Midbrain (tissue), 1 donor: ENCODE measurements at regions not wholly inside any gene's neighbourhood (a gene's known extent, or its start where the extent isn't known, plus 50 kb on each side); places are given as distances from the start of the nearest gene placed in this dataset.

Source experiments
- DNase-seq: peaks from one replicate; lab custom pipeline; 2025; lab: John Stamatoyannopoulos, UW

GRCh38 chr11:22491555-22492225, 133.9 kb downstream of the FANCF start:
- no peak for DNase-seq

DNA sequence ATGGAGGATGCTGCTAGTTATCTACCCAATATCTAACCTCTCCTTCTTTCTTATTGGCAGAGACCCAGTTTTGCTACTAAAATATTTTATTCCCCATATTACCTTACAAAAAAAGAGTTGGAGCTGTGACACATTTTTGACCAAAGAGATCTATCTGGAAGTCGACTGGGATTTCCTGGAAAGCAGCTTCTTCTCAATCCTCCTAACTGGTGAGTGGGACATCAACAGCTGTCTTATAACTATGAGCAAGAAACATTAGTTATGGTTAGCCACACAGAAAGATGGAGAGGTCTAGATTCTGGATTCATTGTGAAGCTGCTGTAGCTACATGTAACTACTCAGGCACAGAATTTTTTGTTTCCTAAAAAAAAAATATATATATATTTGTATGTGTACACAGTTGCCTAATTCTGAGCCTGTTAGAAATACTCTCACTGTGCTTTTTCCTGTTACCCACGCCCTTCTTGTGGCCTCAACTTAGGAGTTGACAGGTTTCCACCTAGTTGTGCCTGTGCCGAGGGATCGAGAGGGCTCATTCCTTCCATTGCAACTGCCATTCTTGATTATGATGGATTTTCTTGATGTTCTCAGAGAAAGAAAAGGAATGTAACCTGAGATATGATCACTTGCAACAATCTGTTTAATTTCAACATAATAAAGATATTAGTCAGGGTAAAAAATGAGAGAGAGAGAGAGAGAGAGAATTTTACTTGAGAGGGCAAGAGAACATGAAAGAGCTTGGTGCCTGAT, 142.0 kb downstream of the SLC17A6 start:
- DNase-seq, result no peak

GRCh38 chr11:22479208-22479607, 141.0 kb downstream of the SLC17A6 start:
- DNase-seq, result no peak

DNA sequence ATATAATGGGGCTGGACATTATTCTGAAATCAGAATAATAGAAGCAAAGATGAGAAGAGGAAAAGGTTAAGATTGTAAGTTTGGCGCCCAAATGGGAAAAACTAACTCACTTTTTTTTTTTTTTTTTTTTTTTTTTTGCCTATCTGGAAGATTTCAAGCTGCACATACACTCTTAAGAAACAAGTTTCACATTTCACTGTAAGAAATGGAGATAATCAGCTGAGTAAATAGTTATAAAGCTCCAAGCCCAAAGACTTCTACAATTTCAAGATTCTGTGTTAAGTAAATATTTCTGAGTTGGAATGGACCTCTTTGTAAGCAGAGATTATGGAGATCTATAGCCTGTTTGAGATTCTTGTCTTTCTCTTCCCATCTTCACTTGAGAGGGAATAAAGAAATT, 140.0 kb downstream of the SLC17A6 start:
- DNase-seq, result no peak

DNA sequence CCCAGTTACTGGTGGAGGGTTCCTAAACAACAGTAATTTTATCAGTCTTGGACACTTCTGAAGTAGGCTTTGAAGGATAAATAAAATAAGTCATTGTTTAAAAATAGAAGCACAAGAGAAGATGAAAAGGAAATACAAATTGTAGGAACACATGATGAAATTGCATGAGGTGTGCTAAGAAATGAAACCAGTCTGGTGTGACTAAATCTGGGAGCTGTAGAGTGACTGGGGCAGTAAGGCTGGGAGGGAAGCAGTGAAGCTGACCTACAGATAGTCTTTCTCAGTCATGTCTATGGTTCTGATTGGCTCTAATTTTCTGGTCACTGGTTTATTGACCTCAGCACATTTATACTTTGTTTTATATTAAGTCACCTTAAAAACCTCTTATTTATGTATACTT, 139.1 kb downstream of the SLC17A6 start:
- no peak for DNase-seq

DNA sequence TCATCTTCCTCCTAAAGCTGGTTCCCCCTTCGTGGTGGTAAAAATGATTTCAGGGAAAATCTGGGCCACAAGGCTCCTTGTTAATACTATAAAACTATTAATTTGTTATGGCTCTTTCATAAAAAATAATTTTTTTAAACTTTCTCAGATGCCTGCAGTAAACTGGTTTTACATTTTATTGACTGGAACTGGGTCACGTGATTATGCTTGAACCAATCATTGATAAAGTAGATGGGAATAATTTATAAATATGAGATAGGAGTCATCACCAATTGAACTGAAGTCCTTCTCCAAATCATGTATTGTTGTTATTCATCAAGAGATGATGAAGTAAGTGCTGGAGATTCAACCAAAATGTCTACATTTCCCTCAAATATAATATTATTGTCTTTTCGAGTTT, 138.4 kb downstream of the SLC17A6 start:
- DNase-seq, result no peak

- no peak for DNase-seq
Observed at GRCh38 chr11:22474616-22475015, 136.4 kb downstream of the SLC17A6 start.

GRCh38 chr11:22473586-22473985, 135.4 kb downstream of the SLC17A6 start:
- DNase-seq, result no peak

GRCh38 chr11:22472306-22472705, 134.1 kb downstream of the SLC17A6 start:
- no peak for DNase-seq

DNA sequence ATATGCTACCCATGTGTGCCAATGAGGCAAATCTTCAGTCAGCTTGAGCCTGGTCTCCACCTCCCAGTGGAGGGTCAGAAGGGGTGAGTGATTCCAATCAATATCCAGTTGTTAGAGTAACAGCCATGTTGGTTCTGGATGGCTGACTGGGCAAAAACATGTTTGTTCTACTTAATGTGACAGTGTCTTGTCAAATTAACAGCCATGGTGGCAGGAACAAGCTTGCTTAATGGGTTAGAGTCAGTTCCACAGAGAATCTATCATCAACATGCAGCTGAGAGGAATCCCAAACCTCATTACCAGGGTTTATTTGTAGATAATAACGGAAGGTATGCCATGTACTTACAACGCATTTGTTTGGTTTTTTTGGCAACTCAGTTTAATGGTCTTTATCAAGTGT, 133.2 kb downstream of the SLC17A6 start:
- DNase-seq, result no peak

DNA sequence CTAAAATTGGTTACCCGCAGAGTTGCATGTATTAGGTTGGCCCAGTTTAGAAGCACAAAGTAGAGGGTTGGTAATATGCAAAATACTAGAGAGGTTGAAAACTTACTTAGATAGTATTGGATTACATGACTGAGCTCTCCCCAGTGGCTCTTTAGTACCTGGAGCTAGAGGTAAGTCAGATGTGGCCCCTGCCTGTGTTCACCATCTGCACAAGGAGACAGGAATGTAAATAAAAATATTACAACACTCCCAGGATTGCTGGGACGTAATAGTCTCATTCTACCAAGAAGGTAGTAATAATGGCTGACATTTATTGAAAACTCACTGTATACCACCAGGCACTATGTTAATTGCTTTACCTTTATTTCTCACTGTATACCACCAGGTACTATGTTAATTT, 129.6 kb downstream of the SLC17A6 start:
- no peak for DNase-seq

DNA sequence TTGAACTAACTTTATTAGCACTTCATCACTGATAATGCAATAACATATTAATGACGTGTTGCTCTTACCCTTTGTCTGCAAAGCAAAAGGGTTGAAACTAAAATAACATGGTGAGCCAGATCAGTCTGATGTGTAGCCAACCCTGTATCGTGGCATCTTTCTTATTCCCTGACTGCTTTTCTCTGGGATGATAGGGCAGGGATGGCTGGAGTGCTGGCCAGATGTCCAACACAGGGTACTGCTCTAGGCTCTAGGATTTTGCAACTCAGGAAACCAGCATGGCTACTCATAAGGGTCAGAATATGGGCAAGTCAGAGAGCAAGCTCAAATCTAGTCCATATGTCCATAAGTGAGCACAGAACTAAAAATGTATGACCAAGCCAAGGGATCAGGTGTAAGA, 129.1 kb downstream of the SLC17A6 start:
- DNase-seq, result no peak

GRCh38 chr11:22466809-22467208, 128.6 kb downstream of the SLC17A6 start:
- DNase-seq, result no peak

- DNase-seq, result no peak
Observed at GRCh38 chr11:22466351-22466750, 128.2 kb downstream of the SLC17A6 start.

DNA sequence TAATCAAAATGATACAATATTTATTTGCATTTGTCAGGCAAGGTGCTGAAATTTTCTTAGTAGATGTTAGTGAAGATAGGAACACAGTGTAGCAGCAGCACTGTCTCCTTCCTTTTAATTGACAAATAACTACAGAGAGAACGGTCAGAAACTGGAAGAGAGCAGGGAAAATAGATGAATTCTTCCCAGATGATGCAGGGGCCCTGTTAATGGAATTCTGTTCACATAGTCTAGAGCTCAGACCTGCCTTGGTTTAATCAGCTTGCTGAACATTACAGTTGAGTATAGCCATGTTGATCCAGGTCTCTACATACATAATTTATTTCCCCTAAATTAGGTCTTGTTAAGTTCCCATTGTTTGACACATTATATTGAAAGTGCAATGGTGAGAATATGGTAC, 127.4 kb downstream of the SLC17A6 start:
- no peak for DNase-seq

DNA sequence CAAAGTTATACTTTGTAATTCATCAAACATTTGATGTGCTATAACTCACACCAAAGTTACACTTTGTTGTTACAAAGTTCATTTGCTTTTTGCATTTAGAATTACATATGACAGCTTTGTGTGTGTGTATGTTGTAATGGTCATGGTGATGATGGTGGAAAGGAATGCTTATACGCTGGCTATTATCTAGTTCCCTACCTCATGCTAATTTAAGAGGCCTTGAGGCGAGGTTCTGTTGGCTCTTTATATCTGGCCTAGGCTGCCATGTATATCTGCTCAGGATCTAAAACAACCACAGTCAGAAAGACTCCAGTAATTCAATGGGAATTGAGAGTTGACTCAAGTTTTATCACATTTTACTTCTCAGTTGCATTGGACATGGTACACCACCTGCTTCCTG, 123.4 kb downstream of the SLC17A6 start:
- DNase-seq, result no peak

GRCh38 chr11:22460181-22460580, 122.0 kb downstream of the SLC17A6 start:
- no peak for DNase-seq

DNA sequence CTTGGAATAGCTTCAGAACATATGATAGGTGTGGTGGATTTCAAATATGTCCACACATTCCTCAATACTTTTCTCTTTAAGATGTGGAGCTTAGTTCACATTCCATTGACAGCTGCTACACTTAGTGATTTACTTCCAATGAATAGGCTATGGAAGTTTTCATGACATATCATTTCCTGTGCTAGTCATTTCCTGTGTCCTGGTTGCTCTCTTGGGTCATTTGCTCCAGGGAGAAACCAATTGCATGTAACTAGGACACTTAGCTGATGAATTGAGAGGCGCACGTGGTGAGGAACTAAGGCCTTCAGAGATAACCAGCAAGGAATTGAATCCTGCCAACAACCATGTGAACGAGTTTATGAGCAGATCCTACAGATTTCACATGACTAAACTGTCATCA, 120.9 kb downstream of the SLC17A6 start:
- DNase-seq, result no peak

- DNase-seq, result no peak
Observed at GRCh38 chr11:22458161-22458560, 120.0 kb downstream of the SLC17A6 start.

DNA sequence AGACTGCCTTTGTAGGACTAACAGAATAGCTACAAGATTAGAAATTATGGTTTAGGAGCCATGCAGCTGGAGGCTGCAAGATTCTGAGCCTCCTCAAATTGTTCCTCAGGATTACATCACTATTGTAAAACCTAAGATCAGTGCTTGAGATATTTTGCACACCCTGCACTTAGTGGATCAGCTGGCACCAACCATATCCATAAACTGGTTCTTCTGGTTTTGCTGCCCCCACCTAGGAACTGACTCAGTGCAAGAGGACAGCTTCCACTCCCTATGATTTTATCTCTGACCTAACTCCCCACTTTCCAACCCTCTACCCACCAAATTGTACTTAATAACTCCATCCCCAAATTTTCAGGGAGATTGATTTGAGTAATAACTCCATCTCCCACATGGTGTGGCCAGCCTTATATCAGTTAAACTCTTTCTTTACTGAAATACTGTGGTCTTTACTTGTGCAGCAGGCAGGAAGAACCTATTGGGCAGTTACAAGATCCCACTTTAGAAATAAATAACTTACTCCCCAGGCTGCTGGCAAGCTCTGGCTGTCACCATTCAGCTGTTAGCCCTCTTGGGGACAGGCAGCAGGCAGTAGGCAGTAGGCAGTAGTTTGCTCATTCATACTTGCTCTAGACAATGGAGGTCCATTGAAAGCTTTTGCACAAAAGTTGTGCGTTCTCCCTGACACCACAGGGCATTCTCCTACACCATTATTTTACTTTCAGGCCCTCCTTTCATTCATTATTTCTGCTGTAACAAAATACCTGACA, 119.0 kb downstream of the SLC17A6 start:
- no peak for DNase-seq

DNA sequence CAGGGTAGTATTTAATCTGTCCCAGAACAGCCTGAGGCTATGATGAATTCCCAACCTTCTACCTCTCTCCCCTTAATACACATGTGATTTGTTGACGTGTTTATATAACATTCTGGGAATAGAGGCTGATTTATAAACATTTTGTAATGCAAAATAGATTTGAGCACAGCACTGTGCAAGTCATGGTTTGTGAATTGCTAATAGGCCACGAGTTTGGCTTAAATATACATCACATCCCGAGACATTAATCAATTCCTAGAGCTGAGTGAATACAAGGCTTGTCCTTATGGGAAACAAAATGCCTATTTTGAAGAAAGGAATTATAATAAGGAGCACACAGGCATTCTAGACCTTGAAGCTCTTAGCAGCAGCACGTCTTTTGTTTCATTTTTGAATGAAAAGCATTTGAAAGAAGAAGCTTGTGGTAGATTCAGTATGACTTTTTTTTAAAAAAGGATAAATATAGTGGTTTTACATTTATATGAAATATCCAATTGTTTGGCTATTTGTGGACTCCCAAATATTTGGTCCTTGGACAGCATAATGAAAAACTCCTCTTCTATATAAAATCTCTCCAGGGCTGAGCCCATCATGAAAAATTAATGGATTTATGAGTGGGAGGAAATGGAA, 116.4 kb downstream of the SLC17A6 start:
- DNase-seq, result no peak

GRCh38 chr11:22449441-22449840, 111.3 kb downstream of the SLC17A6 start:
- DNase-seq, result no peak

GRCh38 chr11:22444076-22444475, 105.9 kb downstream of the SLC17A6 start:
- no peak for DNase-seq
